ENCODE measurements at regions not wholly inside any gene's neighbourhood (a gene's known extent, or its start where the extent isn't known, plus 50 kb on each side); places are given as distances from the start of the nearest gene placed in this dataset.

DNA sequence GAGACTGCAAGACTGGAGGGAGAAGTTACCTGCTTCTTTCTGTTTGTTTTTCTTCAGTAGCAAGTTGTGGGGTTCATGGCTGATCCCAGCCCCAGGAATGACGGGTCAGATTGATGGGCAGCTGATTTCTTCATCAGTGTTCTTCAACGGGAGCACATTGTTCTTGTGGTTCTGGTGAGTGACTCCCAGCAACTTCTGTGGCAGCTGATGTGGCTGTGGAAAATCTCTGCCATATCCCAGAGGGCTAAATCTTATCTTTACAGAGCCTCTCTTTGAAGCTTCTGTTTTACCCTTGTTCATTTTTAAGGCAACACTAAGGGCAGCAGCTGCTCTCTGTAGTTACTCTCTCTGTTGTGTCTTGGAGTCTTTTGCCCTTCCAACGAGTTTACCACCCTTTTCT lies 710.3 kb downstream of the PRELID2 start:
- TF ChIP-seq, protein P1, sequence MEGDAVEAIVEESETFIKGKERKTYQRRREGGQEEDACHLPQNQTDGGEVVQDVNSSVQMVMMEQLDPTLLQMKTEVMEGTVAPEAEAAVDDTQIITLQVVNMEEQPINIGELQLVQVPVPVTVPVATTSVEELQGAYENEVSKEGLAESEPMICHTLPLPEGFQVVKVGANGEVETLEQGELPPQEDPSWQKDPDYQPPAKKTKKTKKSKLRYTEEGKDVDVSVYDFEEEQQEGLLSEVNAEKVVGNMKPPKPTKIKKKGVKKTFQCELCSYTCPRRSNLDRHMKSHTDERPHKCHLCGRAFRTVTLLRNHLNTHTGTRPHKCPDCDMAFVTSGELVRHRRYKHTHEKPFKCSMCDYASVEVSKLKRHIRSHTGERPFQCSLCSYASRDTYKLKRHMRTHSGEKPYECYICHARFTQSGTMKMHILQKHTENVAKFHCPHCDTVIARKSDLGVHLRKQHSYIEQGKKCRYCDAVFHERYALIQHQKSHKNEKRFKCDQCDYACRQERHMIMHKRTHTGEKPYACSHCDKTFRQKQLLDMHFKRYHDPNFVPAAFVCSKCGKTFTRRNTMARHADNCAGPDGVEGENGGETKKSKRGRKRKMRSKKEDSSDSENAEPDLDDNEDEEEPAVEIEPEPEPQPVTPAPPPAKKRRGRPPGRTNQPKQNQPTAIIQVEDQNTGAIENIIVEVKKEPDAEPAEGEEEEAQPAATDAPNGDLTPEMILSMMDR (IDR thresholded peaks at IDR 0.05), result no peak

- TF ChIP-seq, protein P1 (IDR thresholded peaks at IDR 0.05), result no peak
These were observed 716.5 kb downstream of the PRELID2 start for GRCh38 chr5:145118611-145119010.

GRCh38 chr5:145118127-145118526 lies 717.0 kb downstream of the PRELID2 start:
- TF ChIP-seq, protein P1 (IDR thresholded peaks at IDR 0.05), result no peak

DNA sequence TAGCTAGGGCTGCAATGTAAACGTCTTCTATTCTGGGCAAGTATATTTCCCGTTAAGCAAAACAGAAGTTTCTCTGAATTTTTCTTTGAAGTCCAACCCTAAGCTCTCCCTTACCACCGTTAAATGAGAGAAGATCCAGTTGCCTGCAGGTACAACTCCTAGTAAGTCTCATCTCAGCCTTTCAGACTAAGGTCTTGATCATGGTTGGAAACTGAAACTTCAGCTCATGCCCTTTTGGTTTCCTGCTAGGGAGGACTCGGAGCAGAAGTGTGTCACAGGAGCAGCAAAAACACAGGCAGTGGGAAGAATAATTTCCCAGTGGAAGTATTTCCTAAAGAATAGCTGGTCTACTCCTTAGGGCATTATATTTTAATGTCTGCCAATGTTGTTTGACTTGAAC lies 717.9 kb downstream of the PRELID2 start:
- TF ChIP-seq, protein P1 (IDR thresholded peaks at IDR 0.05), result no peak

DNA sequence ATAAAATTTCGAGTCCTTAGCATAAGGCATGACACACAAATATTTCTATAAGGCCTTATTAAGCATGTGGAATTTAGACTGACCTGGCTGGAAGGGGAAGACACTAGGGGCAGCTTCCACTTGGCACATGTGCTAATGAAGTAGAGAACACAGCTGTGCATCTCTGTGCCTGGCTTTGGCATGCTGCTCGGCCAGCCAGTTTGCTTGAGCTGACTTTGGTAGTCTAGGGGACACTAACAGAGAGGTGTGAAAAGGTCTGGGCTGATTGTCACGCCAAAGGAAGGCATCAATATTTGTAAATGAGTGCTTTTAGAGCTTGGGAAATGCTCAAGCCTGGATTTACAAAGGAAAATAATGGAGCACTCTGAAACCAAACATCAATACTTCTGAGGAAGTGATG lies 723.7 kb downstream of the PRELID2 start:
- TF ChIP-seq, protein P1 (IDR thresholded peaks at IDR 0.05), result no peak

GRCh38 chr5:145110834-145111233 lies 724.3 kb downstream of the PRELID2 start:
- TF ChIP-seq, protein P1 (IDR thresholded peaks at IDR 0.05), result no peak

DNA sequence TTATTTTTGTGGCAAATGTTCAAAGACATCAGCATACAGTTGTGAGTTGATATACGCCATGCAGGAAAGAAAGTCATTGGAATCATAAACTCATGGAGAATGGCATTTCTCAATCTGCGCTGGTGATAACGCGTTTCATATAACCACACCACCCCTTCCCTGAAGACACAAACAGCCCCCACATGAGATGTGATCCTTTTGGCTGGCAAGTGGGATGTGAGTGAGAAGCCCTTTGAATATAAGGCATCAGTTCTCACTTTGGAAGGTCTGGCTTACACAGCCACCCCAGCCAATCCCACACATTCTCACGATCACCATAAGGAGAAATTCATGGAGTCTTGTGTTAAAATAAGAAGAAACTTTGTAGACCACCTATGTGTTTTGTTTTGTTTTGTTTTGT lies 725.0 kb downstream of the PRELID2 start:
- TF ChIP-seq, protein P1 (IDR thresholded peaks at IDR 0.05), result no peak

DNA sequence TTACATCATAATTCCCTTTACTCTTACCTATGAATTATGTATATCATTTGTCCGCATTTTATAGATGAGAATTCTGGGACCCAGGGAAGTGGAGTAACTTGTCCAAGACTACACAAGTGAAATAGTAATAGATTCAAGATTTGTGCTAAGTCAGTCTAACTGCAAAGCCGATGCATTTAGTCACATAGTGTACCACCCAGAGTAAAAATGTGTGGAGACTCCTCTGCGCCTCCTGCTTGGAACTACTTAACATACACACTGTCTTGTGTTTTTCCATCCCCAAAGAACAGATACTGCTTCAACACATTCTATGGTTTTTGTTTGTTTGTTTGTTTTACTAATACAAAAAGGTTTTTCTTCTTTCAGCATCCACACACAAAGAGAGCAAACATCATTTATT lies 729.8 kb downstream of the PRELID2 start:
- TF ChIP-seq, protein P1 (IDR thresholded peaks at IDR 0.05), result no peak

All from LNCAP (cell line).